ENCODE measurements at regions not wholly inside any gene's neighbourhood (a gene's known extent, or its start where the extent isn't known, plus 50 kb on each side); places are given as distances from the start of the nearest gene placed in this dataset.

- no peak for TF ChIP-seq CTCF (conservative IDR thresholded peaks at IDR 0.05 in 1 of 2, IDR thresholded peaks at IDR 0.05 in 1 of 2; ENCODE audit: extremely low read depth in 1 of 2, insufficient read depth in 1 of 2, low read depth in 1 of 2, low read length in 2 of 2)
- no peak for TF ChIP-seq EZH2 (IDR thresholded peaks at IDR 0.05; ENCODE audit: borderline replicate concordance, low read length)
Observed at GRCh38 chr15:31207246-31207645, 105.7 kb upstream of the TRPM1 start.

Data from mammary epithelial cell (primary cell).